Iris pigment epithelial cell (primary cell): ENCODE measurements at regions not wholly inside any gene's neighbourhood (a gene's known extent, or its start where the extent isn't known, plus 50 kb on each side); places are given as distances from the start of the nearest gene placed in this dataset.

Source experiments
- DNase-seq: peaks from one replicate; pipeline ENCODE4 v3.0.0-alpha.2; 2011; ENCODE audit warnings: low read depth

DNA sequence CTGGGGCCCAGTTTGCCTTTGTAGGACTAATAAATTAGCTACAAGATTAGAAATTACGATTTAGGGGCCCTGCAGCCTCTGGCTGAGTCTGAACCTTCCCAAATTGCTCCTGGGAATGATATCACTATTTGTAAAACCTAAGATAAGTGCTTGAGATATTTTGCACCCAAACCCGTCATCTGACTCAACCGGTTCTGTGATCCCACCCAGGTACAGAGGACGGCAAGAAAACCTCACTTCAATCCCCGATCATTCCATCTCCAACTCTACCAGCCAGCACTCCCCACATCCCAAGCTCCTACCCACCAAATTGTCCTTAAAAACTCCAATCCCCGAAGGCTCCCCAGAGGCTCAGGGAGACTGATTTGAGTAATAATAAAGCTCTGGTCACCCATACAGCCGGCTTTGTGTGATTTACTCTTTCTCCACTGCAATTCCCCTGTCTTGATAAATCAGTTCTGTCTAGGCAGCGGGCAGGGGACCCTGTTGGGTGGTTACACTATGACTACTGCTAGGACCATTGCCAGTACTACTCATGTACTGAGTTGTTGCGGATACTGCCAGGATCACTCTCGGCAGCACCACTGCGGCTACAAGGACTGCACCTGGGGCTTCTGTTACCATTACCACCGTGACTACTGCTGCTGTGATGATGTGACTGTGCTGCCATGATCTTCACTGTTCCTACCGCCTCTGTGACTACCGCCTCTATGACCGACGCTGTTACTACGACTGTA lies 73.1 kb downstream of the IRF8 start:
- no peak for DNase-seq

GRCh38 chr16:85974428-85975375 lies 75.7 kb downstream of the IRF8 start:
- no peak for DNase-seq

DNA sequence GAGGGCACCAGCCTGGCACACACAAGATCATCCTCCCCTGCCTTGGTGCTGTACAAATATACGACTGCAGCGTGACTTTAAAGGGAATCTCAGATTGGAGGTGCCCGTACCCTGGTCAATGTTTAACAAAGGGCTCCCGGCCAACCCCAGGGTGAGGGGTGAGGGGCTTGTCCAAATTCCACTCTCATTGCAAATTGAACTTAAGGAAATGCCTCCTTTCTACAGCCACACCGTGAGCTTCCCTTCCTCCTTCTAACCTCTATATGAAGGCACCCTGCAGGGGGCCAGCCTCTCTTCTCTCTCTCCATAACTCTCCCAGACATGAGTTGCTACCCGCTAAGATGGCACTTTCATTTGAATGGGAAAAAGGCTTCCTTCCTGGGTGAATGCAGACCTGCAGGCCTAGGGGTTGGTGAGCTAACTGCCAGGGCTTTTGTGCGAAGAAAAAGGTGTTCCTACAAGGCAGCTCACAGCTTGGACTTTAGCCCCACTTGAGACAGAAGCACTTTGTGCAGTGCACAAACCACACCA lies 76.6 kb downstream of the IRF8 start:
- DNase-seq: no peak

DNA sequence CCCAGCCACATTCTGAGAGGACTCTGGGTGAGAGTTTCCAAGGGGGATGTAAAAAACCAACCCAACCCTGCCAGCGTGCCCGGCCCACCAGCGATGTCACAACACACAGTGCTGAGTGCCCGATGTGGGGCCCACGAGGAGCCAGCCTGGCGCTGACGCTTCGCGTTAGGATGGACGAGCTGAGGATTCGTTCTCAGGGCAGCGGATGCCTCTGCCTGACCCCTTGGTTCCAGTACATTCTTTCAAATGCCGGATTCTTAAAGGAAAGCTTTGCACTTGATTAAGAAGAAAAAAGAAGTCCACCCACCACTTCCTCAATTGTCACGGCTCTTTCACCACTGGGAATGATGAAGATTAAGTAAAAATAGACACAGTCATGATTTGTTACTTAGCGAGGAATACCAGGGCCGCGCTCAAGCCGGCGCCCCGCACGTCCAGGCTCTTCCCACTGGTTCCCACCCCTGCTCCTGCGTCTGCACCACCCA lies 79.4 kb downstream of the IRF8 start:
- DNase-seq: no peak

DNA sequence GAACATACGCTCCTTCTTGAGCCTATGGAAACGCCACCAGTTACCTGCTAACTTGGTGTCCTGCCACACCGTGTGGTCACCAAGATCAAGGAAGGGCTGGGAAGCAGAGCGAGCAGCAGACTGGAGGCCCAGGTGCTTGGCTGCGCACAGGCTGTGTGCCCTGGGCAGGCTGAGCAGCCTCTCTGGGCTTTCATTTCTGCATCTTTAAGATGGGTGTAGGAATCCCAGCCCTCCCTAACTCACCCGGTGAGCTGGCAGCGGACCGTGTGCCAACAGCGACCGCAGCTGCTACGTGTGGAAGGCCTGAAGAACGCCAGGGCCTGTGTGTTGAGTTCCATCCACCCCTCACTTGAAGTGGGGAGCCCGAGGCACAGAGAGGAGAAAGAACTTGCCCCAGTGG lies 80.0 kb downstream of the IRF8 start:
- DNase-seq: no peak

GRCh38 chr16:85979605-85980004 lies 80.6 kb downstream of the IRF8 start:
- no peak for DNase-seq

- DNase-seq: no peak
Measured at GRCh38 chr16:85980686-85981085, 81.7 kb downstream of the IRF8 start.

DNA sequence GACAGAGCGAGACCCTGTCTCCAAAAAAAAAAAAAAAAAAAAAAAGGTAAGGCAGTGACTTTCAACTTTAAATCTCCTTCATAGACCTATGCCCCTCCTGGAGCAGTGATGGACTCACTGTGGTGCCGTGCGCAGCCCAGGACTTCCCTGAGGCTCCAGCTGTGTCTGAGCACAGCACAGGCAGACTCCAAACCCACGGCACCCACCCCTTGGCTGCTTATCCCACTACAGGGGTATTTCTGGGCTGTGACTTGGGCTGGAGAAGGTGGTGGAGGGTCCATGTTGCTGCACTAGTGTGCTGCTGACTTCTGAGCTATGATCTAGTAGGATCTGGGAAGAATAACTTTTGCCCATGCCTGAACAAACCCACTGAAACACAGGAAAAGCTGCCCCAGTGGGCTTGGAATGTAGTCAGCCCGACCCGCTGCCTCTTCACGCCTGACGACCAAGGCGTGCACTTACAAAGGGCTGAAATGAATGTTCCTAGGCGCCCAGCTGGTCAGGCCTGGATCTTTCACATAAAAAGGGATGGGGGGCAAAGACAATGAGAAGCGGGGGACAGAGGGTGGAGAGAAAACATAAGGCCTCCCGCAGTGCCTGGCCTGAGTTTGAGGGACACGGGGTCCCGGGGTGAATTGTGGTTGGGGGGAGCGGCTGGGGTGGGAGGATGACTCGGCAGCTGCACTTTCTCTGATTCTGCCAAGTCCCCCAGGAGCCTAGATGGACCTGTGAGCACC lies 83.0 kb downstream of the IRF8 start:
- DNase-seq: no peak

GRCh38 chr16:85982563-85982939 lies 83.6 kb downstream of the IRF8 start:
- DNase-seq: no peak

- DNase-seq: no peak
Measured at GRCh38 chr16:85983064-85983463, 84.1 kb downstream of the IRF8 start.

- no peak for DNase-seq
Measured at GRCh38 chr16:85983606-85984230, 84.8 kb downstream of the IRF8 start.

GRCh38 chr16:85984231-85984880 lies 85.4 kb downstream of the IRF8 start:
- DNase-seq: no peak

- DNase-seq: no peak
Measured at GRCh38 chr16:85984947-85985451, 86.0 kb downstream of the IRF8 start.

GRCh38 chr16:85986931-85987749 lies 88.2 kb downstream of the IRF8 start:
- DNase-seq: no peak

DNA sequence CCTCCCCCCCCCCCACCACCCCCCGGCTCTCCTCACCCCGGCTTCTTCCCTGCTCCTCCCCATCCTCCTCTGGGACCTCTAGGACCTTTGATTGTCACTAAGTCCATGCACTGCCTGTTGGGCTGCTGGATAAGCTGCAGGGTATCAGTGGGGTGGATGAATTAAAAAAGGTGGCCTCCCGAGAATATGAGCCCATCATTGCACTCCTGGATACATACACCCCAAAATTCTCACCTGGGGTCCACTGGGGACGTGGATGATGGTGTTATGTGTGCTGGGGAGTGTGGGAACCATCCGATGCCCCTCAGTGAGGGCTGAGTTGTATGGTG lies 88.8 kb downstream of the IRF8 start:
- no peak for DNase-seq

DNA sequence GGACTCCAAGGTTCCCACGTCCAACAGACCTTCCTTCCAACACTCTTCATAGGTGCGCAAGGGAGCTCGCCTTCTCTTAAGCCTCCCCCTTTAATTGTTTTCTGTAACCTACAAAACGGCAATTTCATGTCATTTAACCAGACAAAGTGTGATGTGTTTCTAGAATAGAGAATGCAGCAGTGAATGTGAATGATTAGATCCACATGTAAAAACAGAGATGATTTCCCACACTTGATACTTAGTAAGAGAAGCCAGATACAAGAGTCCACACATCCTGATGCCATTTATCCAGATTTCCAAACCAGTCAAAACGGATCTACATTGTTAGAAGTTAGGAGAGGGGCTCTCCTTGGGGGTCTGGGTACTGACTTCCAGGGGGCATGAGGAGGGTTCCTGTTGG lies 89.3 kb downstream of the IRF8 start:
- no peak for DNase-seq

DNA sequence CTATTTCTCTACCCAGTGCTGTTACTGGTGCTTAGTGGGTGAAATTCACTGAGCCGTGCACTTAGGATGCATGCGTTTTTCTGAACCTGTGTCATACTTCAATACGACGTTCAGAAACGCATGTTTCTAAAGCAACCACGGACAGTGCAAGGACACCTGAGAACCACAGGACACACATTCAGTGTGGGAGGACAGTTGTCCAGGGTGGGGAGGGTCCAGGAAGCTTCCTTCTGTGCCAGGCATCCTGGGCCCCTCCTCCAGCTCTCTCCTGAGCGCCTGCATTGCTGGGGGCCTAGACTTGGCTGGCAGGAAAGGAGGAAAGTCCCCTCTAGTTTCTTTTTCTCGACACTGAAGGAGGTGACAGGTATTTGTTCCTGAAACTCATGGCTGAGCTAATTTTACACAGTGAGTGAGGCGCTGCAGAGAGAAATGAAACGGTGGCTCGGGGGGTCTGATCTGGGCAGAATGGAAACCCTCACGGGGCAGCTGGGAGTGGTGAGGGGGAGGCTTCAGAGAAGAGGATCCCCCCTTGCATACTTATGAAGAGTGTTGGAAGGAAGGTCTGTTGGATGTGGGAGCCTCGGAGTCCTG lies 89.9 kb downstream of the IRF8 start:
- DNase-seq: no peak

DNA sequence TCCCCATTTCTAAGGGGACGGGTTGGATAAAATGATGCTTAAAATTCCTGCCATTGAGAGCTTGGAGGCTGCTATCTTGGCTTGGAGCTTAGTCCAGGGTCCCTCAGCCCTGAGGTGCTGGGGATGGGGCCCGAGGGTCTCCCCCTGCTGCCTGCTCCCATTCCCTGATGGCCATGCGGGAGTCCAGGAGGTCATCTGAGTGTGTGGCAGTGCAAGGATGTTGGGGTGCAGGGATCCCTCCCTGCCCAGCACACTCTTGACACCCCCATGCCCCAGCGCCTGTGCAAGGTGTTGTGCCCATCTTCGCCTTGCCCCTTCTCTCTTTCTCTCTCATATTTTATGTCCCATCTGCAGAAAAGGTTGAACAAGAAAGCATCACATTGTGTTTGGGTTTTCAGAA lies 90.4 kb downstream of the IRF8 start:
- DNase-seq: no peak

- no peak for DNase-seq
Measured at GRCh38 chr16:85989863-85990643, 91.1 kb downstream of the IRF8 start.
